GM10266 (cell line): ENCODE measurements at regions not wholly inside any gene's neighbourhood (a gene's known extent, or its start where the extent isn't known, plus 50 kb on each side); places are given as distances from the start of the nearest gene placed in this dataset.

Experiments used
- DNase-seq: peaks from one replicate; pipeline ENCODE4 v3.0.0; 2012; ENCODE audit errors: extremely low spot score
- TF ChIP-seq, protein P1 (sequence below): IDR thresholded peaks from 2 replicates; pipeline ENCODE4 v1.5.1; 2012; ENCODE audit warnings: mild to moderate bottlenecking, low read depth; ENCODE audit not compliant: control insufficient read depth, insufficient read depth; ENCODE audit errors: missing control alignments

DNA sequence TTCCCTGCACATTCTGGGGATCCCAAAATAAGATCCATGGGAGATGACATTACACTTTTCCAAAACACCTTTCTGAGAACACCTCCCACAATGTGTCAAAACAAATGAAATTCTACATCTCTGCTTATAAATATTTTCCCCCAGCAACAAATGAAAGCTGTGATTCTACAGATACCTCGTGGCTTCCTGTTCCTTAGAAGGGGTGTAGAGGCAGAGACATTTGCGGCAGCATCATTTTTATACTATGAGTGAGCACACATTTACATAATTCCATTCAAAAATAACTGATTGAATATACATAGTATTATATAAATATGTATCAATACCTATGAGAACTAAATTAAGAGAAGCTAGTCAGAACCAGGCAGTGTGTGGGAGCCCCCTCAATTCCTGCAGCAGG lies 213.9 kb upstream of the JARID2 start:
- TF ChIP-seq, protein P1, sequence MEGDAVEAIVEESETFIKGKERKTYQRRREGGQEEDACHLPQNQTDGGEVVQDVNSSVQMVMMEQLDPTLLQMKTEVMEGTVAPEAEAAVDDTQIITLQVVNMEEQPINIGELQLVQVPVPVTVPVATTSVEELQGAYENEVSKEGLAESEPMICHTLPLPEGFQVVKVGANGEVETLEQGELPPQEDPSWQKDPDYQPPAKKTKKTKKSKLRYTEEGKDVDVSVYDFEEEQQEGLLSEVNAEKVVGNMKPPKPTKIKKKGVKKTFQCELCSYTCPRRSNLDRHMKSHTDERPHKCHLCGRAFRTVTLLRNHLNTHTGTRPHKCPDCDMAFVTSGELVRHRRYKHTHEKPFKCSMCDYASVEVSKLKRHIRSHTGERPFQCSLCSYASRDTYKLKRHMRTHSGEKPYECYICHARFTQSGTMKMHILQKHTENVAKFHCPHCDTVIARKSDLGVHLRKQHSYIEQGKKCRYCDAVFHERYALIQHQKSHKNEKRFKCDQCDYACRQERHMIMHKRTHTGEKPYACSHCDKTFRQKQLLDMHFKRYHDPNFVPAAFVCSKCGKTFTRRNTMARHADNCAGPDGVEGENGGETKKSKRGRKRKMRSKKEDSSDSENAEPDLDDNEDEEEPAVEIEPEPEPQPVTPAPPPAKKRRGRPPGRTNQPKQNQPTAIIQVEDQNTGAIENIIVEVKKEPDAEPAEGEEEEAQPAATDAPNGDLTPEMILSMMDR: no peak

DNA sequence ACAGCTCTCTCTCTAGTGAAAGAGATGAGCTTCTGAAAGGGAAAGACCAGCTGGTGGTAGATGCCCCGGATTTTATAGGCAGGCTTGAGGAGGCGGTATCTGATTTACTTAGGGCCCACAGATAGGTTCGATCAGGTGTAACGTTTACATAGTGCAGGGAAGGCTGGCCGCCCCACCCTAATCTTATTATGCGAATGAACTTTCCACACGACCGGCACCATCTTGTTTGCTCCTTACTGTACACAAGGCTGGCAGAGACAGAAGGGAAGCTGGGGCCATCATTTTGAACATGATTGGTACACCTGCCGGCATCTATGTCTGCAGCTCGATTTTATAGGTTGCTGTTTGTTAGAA lies 212.0 kb upstream of the JARID2 start:
- no peak for DNase-seq
- TF ChIP-seq, protein P1: no peak

More for the DNA sequence above, 213.9 kb upstream of the JARID2 start:
- no peak for DNase-seq

DNA sequence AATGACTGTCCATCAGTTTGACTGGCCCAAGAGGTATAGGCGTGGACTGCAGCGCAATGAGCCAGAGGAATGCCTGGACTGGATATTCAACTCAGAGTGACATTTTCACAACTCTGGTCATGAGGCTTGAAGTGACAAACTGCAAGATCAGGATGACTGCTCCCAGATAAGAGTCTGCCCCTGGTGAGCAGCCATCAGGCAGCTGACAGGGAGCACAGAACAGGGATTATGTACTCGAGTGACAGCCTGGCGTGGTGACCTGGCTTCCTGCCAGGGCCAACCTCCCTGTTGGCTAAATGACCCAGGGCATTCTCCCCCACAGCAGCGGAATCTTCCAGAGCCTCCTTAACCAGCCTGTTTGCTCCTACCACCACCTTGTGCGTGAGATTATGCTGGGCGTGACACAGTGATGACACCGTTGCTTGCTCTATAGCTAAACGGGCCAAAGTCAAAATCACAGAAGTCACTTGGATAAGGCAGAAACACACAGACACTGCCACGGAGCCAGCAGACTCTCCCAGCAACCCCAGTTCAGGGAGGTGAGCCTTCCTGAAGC lies 209.1 kb upstream of the JARID2 start:
- TF ChIP-seq, protein P1: no peak
- DNase-seq: no peak

DNA sequence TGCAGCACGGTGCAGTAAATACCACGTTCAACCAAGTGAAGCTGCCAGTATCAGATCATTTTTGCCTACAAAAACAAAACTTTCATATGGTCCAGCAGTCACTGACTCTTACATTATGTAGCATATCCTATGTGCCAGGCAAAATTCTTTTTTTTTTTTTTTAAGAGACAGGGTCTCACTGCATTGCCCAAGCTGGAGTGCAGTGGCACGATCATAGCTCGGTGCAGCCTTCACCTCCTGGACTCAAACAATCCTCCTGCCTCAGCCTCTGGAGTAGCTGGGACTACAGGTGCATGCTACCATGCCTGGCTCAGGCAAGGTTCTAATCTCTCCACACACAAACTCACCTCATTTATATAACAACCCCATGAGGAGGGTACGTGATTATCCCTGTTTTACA lies 208.6 kb upstream of the JARID2 start:
- no peak for DNase-seq
- TF ChIP-seq, protein P1: no peak

DNA sequence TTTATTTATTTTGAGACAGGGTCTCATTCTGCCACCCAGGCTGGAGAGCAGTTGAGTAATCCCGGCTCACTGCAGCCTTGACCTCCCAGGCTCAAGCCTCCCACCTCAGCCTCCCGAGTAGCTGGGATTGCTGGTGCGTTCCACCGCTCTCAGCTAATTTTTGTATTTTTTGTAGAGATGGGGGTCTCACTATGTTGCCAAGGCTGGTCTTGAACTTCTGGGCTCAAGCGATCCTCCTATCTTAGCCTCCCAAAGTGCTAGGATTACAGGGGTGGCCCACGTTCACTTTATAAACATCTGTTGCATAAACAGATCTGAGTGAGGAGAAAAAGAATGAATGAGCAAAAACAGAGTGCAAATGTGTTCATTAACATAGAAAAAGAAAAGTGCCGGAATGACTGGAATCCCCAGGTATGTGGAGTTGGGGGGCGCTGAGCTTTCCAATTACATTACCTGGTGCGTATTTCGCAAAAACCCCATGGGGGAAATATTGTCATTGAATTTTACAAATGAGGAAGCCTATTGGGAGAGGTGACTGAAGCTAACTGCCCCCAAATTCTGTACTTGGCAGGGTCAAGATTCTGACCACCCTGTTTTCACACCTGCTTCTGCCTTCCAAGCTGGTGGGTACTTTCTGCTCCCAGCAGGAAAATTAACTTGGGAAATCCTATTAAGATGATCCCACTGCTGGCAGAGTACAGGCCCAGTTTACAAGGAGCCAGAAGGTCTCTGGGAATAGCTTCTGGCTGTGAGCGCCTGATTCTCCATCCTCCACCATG lies 207.7 kb upstream of the JARID2 start:
- TF ChIP-seq, protein P1: no peak
- DNase-seq: no peak

DNA sequence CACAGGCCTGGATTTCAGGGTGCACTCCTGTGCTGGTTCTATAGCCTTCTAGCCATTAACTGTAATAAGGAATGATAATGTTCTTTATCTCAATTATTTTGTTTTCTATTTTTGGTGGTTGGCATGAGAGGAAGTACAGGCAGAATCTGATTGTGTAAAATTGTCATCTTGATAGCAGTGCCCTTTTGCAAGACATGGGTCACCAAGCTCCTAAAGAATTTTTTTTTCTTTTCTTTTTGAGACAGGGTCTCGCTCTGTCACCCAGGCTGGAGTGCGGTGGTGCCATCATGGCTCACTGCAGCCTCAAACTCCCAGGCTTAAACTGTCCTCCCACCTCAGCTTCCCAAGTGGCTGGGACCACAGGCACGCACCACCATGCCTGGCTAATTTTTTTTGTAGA lies 206.7 kb upstream of the JARID2 start:
- TF ChIP-seq, protein P1: no peak
- DNase-seq: no peak

DNA sequence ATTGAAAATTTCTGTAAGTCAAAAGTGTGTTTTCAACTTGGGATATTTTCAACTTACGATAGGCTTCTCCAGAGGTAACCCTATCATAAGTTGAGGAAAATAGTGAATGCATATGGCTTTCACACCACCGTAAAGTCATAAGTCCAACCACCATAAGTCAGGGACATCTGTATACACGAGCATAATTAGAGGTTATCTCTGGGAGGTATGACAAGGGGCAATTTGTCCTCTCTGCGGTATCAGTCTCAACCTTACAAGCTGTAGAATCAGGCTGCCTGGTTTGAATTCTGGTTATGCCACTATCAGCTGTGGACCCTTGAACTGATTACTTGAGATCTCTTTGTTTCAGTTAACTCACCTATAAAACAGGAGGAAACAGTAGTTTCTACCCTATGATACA lies 202.9 kb upstream of the JARID2 start:
- TF ChIP-seq, protein P1: no peak
- DNase-seq: no peak
